Ureter (tissue), 1 donor: ENCODE measurements at regions not wholly inside any gene's neighbourhood (a gene's known extent, or its start where the extent isn't known, plus 50 kb on each side); places are given as distances from the start of the nearest gene placed in this dataset.
"Not testable (repeated sequence)": the region's sequence is repeated elsewhere in the genome, so short reads cannot be mapped to it uniquely, and the experiment has no call there.

ENCODE experiments used
- DNase-seq: peaks from one replicate; pipeline ENCODE4 v3.0.0-alpha.2; 2020; ENCODE audit warnings: low spot score
- donor health status: DM: yes; HTN: yes; CAD: no.

DNA sequence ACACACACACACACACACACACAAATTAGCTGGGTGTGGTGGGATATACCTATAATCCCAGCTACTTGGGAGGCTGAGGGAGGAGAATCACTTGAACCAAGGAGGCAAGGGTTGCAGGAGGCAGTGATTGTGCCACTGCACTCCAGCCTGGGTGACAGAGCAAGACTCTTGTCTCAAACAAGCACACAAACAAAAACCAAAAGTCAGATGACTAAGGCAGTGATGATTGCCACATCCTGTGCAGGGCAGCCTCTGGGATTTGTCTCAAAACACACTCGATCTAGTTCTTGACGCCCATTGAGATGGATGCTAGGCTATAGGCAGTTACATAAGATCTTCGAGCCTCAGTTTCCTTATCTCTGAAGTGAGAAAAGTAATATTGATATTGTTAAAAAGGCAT lies 183.1 kb upstream of the NOTCH2NLA start:
- not testable (repeated sequence) for DNase-seq

- not testable (repeated sequence) for DNase-seq
These were observed 181.1 kb upstream of the NOTCH2NLA start for GRCh38 chr1:146409817-146410441.

- not testable (repeated sequence) for DNase-seq
These were observed 180.4 kb upstream of the NOTCH2NLA start for GRCh38 chr1:146409116-146409801.

GRCh38 chr1:146401281-146401825 lies 172.5 kb upstream of the NOTCH2NLA start:
- not testable (repeated sequence) for DNase-seq

GRCh38 chr1:146400173-146401121 lies 171.6 kb upstream of the NOTCH2NLA start:
- DNase-seq: not testable (repeated sequence)

- not testable (repeated sequence) for DNase-seq
These were observed 170.4 kb upstream of the NOTCH2NLA start for GRCh38 chr1:146399225-146399624.

DNA sequence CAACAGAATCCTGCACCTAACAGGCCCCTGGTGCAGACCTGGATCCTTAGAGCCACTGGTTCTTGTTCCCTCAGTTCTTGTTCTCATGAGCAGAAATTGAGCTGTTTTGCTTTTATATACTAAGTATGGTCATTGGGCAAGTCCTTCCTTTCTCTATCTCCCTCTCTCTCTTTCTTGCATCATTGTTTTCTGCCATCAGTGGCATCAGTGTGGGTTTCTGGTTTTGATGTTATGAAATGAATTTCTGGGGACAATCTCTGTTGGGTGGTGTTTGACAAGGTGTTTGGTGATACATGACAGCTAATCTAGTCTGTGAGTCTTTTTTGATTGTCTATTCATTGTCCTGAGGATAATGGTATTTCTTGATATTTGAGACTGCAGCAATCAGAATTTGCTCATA lies 168.0 kb upstream of the NOTCH2NLA start:
- DNase-seq: not testable (repeated sequence)

- not testable (repeated sequence) for DNase-seq
These were observed 167.4 kb upstream of the NOTCH2NLA start for GRCh38 chr1:146396242-146396641.

DNA sequence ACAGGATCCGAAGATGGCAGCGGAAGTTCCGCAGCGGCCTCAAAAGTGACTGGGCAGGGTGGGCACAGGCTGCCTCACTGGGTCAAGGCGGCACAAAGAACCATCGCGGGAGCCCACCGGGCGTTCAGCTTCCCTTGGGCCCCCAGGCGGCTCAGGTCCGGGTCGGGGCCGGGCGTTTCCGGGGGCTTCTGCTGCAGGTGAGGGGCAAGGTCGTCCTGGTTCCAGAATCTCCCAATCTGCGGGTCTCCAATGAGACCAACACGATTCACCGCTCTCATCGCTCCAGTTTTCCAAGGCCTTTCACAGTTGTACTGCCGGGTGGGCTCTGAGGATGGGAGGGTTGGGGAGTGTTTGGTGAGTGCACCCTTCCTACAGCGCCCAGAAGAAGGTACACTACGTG lies 165.0 kb upstream of the NOTCH2NLA start:
- not testable (repeated sequence) for DNase-seq

- not testable (repeated sequence) for DNase-seq
These were observed 164.3 kb upstream of the NOTCH2NLA start for GRCh38 chr1:146393154-146393553.

GRCh38 chr1:146389178-146389577 lies 160.4 kb upstream of the NOTCH2NLA start:
- not testable (repeated sequence) for DNase-seq

DNA sequence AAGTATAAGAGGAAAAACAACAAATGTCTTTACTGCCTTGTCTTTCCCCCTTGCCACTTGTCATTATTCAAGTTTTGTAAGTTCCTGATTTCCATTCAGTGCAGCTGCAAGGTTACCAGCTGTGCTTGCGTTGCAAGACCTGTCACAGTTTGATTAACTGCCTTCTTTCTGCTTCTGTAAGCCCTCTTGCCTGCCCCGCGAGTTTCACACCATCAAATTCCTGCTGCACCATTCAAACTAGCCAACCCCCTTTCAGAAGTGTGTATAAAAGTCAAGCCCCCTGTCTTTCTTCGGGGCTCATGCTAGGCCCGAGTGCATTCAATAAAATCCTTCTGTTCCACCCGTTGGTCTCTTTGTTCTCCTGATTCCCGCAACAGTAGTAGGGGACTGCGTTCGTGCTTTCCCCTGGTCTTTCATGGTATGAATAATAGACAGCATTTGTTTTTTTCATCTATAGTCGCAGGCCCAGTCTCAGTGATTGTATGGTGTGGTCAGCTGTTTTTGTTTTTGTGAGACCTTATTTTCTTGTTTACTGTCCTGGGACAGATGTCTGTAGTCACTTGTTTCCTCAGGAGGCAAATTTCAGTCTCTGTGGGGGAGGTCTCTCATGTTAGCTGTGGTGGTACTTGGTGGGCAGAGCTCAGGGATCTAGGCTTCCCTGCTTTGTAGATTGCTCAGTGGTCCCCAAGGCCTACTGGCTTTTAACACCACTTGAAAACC lies 159.1 kb upstream of the NOTCH2NLA start:
- DNase-seq: not testable (repeated sequence)

- DNase-seq: peak; percentile 82
These were observed 158.3 kb upstream of the NOTCH2NLA start for GRCh38 chr1:146386851-146387749.

DNA sequence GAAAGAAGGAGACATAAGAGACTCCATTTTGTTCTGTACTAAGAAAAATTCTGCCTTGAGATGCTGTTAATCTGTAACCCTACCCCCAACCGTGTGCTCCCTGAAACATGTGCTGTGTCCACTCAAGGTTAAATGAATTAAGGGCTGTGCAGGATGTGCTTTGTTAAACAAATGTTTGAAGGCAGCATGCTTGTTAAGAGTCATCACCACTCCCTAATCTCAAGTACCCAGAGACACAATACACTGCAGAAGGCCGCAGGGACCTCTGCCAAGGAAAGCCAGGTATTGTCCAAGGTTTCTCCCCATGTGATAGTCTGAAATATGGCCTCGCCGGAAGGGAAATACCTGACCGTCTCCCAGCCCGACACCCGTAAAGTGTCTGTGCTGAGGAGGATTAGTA lies 152.4 kb upstream of the NOTCH2NLA start:
- DNase-seq: not testable (repeated sequence)

DNA sequence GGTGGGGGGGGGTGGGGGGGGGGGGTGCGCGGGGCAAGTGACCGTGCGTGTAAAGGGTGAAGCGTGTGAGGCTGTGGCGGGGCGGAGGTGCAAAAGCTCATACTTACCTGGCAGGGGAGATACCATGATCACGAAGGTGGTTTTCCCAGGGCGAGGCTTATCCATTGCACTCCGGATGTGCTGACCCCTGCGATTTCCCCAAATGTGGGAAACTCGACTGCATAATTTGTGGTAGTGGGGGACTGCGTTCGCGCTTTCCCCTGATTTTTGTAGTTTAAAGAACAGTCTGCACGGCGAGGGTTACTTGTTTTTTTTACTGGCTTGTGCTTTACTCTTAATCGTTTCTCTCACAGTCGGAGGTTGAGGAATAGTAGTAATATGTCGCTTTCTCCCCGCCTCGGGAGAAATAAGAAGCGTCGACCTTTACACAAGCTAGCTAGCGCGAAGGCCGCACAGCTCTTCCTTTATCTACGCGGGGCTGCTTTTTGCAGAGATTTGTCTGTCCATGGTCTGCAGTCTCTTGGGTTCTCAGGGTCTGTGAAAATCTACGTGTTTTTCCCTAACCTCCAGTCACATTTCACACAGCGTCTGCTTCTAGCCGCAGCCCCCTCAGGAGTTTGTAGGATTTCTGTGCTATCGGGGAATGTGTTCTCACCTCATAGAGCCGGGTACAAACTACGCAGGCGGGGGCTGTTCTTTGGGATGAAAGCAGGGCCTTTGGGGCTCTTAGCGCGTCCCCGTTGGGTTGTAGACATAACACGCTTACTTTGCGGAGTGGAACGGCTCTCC lies 148.1 kb upstream of the NOTCH2NLA start:
- peak; percentile 86 for DNase-seq

DNA sequence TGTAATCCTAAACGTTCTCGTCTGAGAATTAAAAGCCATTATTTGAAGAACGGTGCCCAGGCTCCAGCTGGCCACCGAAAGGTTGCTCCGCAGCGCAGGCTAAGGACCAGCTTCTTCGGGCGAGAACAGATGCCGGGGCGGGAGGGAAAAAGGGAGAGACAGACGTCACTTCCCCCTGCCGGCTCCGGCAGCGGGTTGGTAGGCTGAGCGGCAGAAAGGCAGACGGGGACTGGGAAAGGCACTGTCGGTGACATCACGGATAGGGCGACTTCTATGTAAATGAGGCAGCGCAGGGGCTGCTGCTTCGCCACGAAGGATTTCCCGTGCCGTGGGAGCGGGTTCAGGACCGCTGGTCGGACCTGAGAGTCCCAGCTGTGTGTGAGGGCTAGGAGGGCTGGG lies 147.5 kb upstream of the NOTCH2NLA start:
- peak; percentile 91 for DNase-seq

DNA sequence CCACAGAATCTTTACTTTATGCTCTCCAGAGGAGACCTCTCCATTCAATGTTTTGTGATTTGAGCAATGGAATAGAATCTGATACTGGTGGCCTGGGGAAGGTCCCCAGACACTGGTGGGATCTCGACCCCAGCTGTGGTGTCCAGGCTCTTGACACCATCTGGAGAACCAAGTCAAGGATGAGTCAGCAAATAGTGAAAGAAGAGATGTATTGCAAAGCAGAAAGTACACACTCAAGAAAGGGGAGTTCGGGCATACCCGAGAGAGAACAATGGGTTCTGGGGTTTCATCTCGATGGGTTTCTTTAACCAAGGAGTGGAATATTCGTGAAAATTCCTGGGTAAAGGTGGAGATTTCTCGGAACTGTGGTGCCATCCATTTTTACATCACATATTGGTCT lies 146.3 kb upstream of the NOTCH2NLA start:
- DNase-seq: not testable (repeated sequence)

DNA sequence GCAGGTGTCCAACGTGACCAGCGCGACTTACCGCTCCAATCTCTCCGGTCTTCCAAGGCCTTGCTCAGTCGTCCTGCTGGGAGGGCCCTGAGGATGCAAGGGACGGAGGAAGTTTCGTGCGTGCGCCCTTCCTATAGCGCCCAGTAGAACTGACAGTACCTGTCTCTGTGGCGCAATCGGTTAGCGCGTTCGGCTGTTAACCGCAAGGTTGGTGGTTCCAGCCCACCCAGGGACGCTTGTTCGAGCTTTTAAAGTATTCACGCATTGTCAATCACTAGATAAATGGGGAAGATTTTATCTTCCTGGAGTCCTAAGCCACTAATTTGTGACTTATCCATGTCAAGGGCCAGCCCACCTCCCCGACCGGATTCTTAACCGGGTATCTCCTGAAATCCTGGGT lies 141.1 kb upstream of the NOTCH2NLA start:
- not testable (repeated sequence) for DNase-seq

DNA sequence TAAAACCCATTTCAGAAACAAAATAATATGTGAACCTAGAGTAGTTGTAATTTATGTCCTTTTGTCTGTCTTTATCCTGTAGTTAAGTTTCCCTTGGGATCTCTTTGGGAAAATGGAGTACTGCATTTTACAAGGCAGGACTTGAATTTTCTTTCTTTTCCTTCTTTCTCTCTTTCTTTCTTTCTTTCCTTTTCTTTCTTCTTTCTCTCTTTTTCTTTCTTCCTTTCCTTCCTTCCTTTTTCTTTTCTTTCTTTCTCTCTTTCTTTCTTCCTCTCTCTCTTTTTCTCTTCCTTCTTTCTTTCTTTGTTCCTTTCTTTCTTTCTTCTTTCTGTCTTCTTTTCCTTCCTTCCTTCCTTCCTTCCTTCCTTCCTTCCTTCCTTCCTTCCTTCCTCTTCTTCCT lies 126.6 kb upstream of the NOTCH2NLA start:
- DNase-seq: not testable (repeated sequence)
